Neuronal stem cell (in vitro differentiated cells): ENCODE measurements at regions not wholly inside any gene's neighbourhood (a gene's known extent, or its start where the extent isn't known, plus 50 kb on each side); places are given as distances from the start of the nearest gene placed in this dataset.
A peak's percentile ranks its signal among the peaks of the same experiment; 100 is the strongest.

Experiments used
- DNase-seq: peaks from one replicate; pipeline ENCODE4 v3.0.0-alpha.2; 2013; ENCODE audit warnings: low spot score
- H2AFZ ChIP-seq: one replicate; pipeline ENCODE4 v1.6.1; 2013; ENCODE audit warnings: mild to moderate bottlenecking, low read length, inconsistent platforms
- H2AK5ac ChIP-seq: 2 replicates; pipeline ENCODE4 v1.6.1; 2013; ENCODE audit warnings: low read depth, mild to moderate bottlenecking, inconsistent platforms, low read length, moderate library complexity, mixed read lengths
- H2BK120ac ChIP-seq: 2 replicates; pipeline ENCODE4 v1.6.1; 2013; ENCODE audit warnings: low read depth, mild to moderate bottlenecking, inconsistent platforms, low read length, moderate library complexity, mixed read lengths
- H2BK12ac ChIP-seq: one replicate; pipeline ENCODE4 v1.6.1; 2013; ENCODE audit warnings: low read length, inconsistent platforms
- H2BK15ac ChIP-seq: 2 replicates; pipeline ENCODE4 v1.6.1; 2013; ENCODE audit warnings: mild to moderate bottlenecking, low read length, inconsistent platforms, mixed read lengths
- H2BK5ac ChIP-seq: one replicate; pipeline ENCODE4 v1.6.1; 2013; ENCODE audit warnings: inconsistent platforms, mild to moderate bottlenecking, low read length, moderate library complexity
- H3K14ac ChIP-seq: one replicate; pipeline ENCODE4 v1.6.1; 2013; ENCODE audit warnings: low read length, inconsistent platforms
- H3K18ac ChIP-seq: 2 replicates; pipeline ENCODE4 v1.6.1; 2013; ENCODE audit warnings: low read length, inconsistent platforms
- H3K23ac ChIP-seq: 2 replicates; pipeline ENCODE4 v1.6.1; 2013; ENCODE audit warnings: low read depth, mild to moderate bottlenecking, mixed read lengths, low read length, inconsistent platforms; ENCODE audit not compliant: poor library complexity
- H3K27ac ChIP-seq: replicated peaks from 3 replicates; pipeline ENCODE4 v1.5.1; 2013; ENCODE audit warnings: low read length, inconsistent platforms
- H3K27me3 ChIP-seq, 3 experiments: 2 replicates each; pipeline ENCODE4 v1.6.1; 2013; ENCODE audit warnings: low read length in 3 of 3, mild to moderate bottlenecking in 2 of 3, inconsistent platforms in 1 of 3, low read depth in 1 of 3, mixed read lengths in 1 of 3, moderate library complexity in 1 of 3; ENCODE audit not compliant: control insufficient read depth in 3 of 3, insufficient read depth in 3 of 3
- H3K36me3 ChIP-seq, 2 donors: replicated peaks in 1 of 2; 2 replicates each; pipeline ENCODE4 v1.6.1; 2013; ENCODE audit warnings: low read length in 2 of 2; ENCODE audit not compliant: control insufficient read depth in 2 of 2, insufficient read depth in 2 of 2
- H3K4ac ChIP-seq: 2 replicates; pipeline ENCODE4 v1.6.1; 2013; ENCODE audit warnings: inconsistent platforms, mild to moderate bottlenecking, low read length, moderate library complexity
- H3K4me1 ChIP-seq, 2 donors: 1 replicate in 1 of 2; 2 replicates in 1 of 2; pipeline ENCODE4 v1.6.1; 2013; ENCODE audit warnings: low read length in 2 of 2, low read depth in 1 of 2; ENCODE audit not compliant: control insufficient read depth in 2 of 2, insufficient read depth in 1 of 2
- H3K4me2 ChIP-seq: one replicate; pipeline ENCODE4 v1.6.1; 2013; ENCODE audit warnings: mild to moderate bottlenecking, low read length, inconsistent platforms; ENCODE audit not compliant: insufficient read depth, poor library complexity, severe bottlenecking
- H3K4me3 ChIP-seq, 2 donors: 2 replicates each; pipeline ENCODE4 v1.5.1; 2013; ENCODE audit warnings: low read length in 2 of 2, mild to moderate bottlenecking in 2 of 2, inconsistent platforms in 1 of 2, moderate library complexity in 1 of 2
- H3K79me1 ChIP-seq: one replicate; pipeline ENCODE4 v1.6.1; 2013; ENCODE audit warnings: low read depth, mild to moderate bottlenecking, inconsistent platforms, low read length, moderate library complexity
- H3K9ac ChIP-seq: one replicate; pipeline ENCODE4 v1.6.1; 2013; ENCODE audit warnings: mild to moderate bottlenecking, low read depth, low read length, inconsistent platforms; ENCODE audit not compliant: poor library complexity
- H3K9me3 ChIP-seq, 2 donors: replicated peaks in 1 of 2; 2 replicates each; pipeline versions ENCODE3 to v1.6.1; 2013; ENCODE audit warnings: low read length in 2 of 2, mild to moderate bottlenecking in 2 of 2, inconsistent platforms in 1 of 2, low read depth in 1 of 2, mixed read lengths in 1 of 2, moderate library complexity in 1 of 2; ENCODE audit not compliant: control insufficient read depth in 2 of 2, insufficient read depth in 1 of 2
- H4K8ac ChIP-seq: one replicate; pipeline ENCODE4 v1.6.1; 2013; ENCODE audit warnings: low read depth, mild to moderate bottlenecking, inconsistent platforms, low read length, moderate library complexity
- H4K91ac ChIP-seq: one replicate; pipeline ENCODE4 v1.6.1; 2013; ENCODE audit warnings: low read length, low read depth, mild to moderate bottlenecking, inconsistent platforms; ENCODE audit not compliant: poor library complexity
- WGBS, 2 donors: extraction: QIAGEN DNeasy Blood & Tissue Kit; methylation state at CpG; one replicate each; pipeline ENCODE4 v1.1.7; 2013; ENCODE audit warnings: missing lambda C conversion rate in 2 of 2, mixed read lengths in 1 of 2; ENCODE audit not compliant: insufficient read length in 2 of 2, insufficient replicate concordance in 1 of 2; ENCODE audit errors: extremely low coverage in 2 of 2; 5-methylcytosine and 5-hydroxymethylcytosine counted together

- WGBS, 2 donors = no CpG with 5 or more reads among the region's 6 CpGs
- no peak overlapping the region for H2BK15ac ChIP-seq
- no peak overlapping the region for H2BK120ac ChIP-seq
Observed at GRCh38 chr20:51160821-51161220, 137.9 kb upstream of the KCNG1 start.

GRCh38 chr20:51159981-51160380 is 137.1 kb upstream of the KCNG1 start:
- no peaks in the 10 kb centered on the region for H3K79me1 ChIP-seq
- no peak overlapping the region for H3K9ac ChIP-seq
- no peaks in the 10 kb centered on the region for H3K36me3 ChIP-seq
- no peak overlapping the region for H3K4me3 ChIP-seq
- H3K4me2 ChIP-seq = no peak overlapping the region
- no peak overlapping the region for H3K18ac ChIP-seq
- no peak overlapping the region for H4K8ac ChIP-seq
- no peak overlapping the region for H2AFZ ChIP-seq
- no peak overlapping the region for H2AK5ac ChIP-seq
- H3K23ac ChIP-seq = no peak overlapping the region
- H3K9me3 ChIP-seq = no peaks in the 10 kb centered on the region
- H2BK120ac ChIP-seq = no peak overlapping the region
- H2BK5ac ChIP-seq = no peak overlapping the region
- H3K14ac ChIP-seq = no peak overlapping the region
- DNase-seq = no peak
- no peak overlapping the region for H2BK12ac ChIP-seq
- no peak overlapping the region for H2BK15ac ChIP-seq
- no peak overlapping the region for H3K4ac ChIP-seq
- no CpG with 5 or more reads among the region's 2 CpGs for WGBS, 2 donors
- peaks cover 4 to 5% of the 10 kb centered on the region in 2 donors for H3K4me1 ChIP-seq
- peaks cover 0 to 17% (median 0%) of the 10 kb centered on the region in 3 experiments for H3K27me3 ChIP-seq
- H3K27ac ChIP-seq = no peak overlapping the region
- H4K91ac ChIP-seq = no peak overlapping the region

More at GRCh38 chr20:51160821-51161220, 137.9 kb upstream of the KCNG1 start:
- H4K8ac ChIP-seq = no peak overlapping the region
- peak overlapping the region; percentile 17 for H4K91ac ChIP-seq
- no peak overlapping the region for H2BK12ac ChIP-seq
- peaks cover 4 to 5% of the 10 kb centered on the region in 2 donors for H3K4me1 ChIP-seq
- H3K9ac ChIP-seq = no peak overlapping the region
- no peak overlapping the region for H3K4me3 ChIP-seq
- H3K14ac ChIP-seq = no peak overlapping the region
- peak overlapping the region; percentile 60 for H2AK5ac ChIP-seq
- no peak overlapping the region for H3K4me2 ChIP-seq
- no peak overlapping the region for H2AFZ ChIP-seq
- no peaks in the 10 kb centered on the region for H3K9me3 ChIP-seq
- peaks cover 0 to 17% (median 0%) of the 10 kb centered on the region in 3 experiments for H3K27me3 ChIP-seq
- H3K79me1 ChIP-seq = no peaks in the 10 kb centered on the region
- H2BK5ac ChIP-seq = no peak overlapping the region
- H3K27ac ChIP-seq = no peak overlapping the region
- H3K23ac ChIP-seq = no peak overlapping the region
- DNase-seq = no peak
- H3K18ac ChIP-seq = no peak overlapping the region
- no peaks in the 10 kb centered on the region for H3K36me3 ChIP-seq
- H3K4ac ChIP-seq = no peak overlapping the region

- no peak overlapping the region for H2BK15ac ChIP-seq
- no peak overlapping the region for H2AK5ac ChIP-seq
- no peak overlapping the region for H2BK5ac ChIP-seq
- H3K18ac ChIP-seq = no peak overlapping the region
- no peak overlapping the region for H3K4me2 ChIP-seq
- no CpG with 5 or more reads among the region's 8 CpGs for WGBS, 2 donors
- H3K4me3 ChIP-seq = no peak overlapping the region
- H3K14ac ChIP-seq = no peak overlapping the region
- no peak overlapping the region for H4K8ac ChIP-seq
- peak overlapping the region; percentile 44 for H3K9ac ChIP-seq
- peaks cover 4 to 5% of the 10 kb centered on the region in 2 donors for H3K4me1 ChIP-seq
- H3K4ac ChIP-seq = no peak overlapping the region
- no peak for DNase-seq
- H2BK120ac ChIP-seq = no peak overlapping the region
- peaks cover 0 to 17% (median 0%) of the 10 kb centered on the region in 3 experiments for H3K27me3 ChIP-seq
- H2AFZ ChIP-seq = no peak overlapping the region
- H3K36me3 ChIP-seq = no peaks in the 10 kb centered on the region
- H3K79me1 ChIP-seq = no peaks in the 10 kb centered on the region
- no peaks in the 10 kb centered on the region for H3K9me3 ChIP-seq
- no peak overlapping the region for H3K27ac ChIP-seq
- H3K23ac ChIP-seq = no peak overlapping the region
- H2BK12ac ChIP-seq = no peak overlapping the region
- no peak overlapping the region for H4K91ac ChIP-seq
Observed at GRCh38 chr20:51159303-51159702, 136.4 kb upstream of the KCNG1 start.

GRCh38 chr20:51158226-51158625 is 135.3 kb upstream of the KCNG1 start:
- Histone ChIP-seq H3K18ac (no peak overlapping the region), H4K91ac (no peak overlapping the region), H3K4me3 (no peak overlapping the region), H3K27ac (no peak overlapping the region), H2BK15ac (no peak overlapping the region), H3K79me1 (no peaks in the 10 kb centered on the region), H2BK120ac (no peak overlapping the region), H3K4ac (no peak overlapping the region), H2AK5ac (no peak overlapping the region), H4K8ac (no peak overlapping the region), H3K27me3 (peaks cover 0 to 17% (median 0%) of the 10 kb centered on the region in 3 experiments), H2BK5ac (no peak overlapping the region), H3K23ac (no peak overlapping the region), H3K9me3 (no peaks in the 10 kb centered on the region), H3K36me3 (no peaks in the 10 kb centered on the region), H3K14ac (no peak overlapping the region), H3K9ac (no peak overlapping the region), H3K4me2 (no peak overlapping the region), H2AFZ (no peak overlapping the region), H3K4me1 (peaks cover 4 to 5% of the 10 kb centered on the region in 2 donors), H2BK12ac (no peak overlapping the region)
- no CpG with 5 or more reads among the region's 7 CpGs for WGBS, 2 donors
- no peak for DNase-seq
